Fibroblast of the aortic adventitia (primary cell): ENCODE measurements at regions not wholly inside any gene's neighbourhood (a gene's known extent, or its start where the extent isn't known, plus 50 kb on each side); places are given as distances from the start of the nearest gene placed in this dataset.

Source experiments
- DNase-seq: peaks from one replicate; pipeline ENCODE4 v3.0.0-alpha.2; 2010; ENCODE audit warnings: low read depth
- H3K4me3 ChIP-seq: 2 replicates; pipeline ENCODE4 v1.5.1; 2011; ENCODE audit warnings: low read depth, mild to moderate bottlenecking, control low read depth, low read length, moderate library complexity
- TF ChIP-seq, protein P1 (sequence below): IDR thresholded peaks from 2 replicates; pipeline ENCODE4 v1.5.1; 2011; ENCODE audit warnings: mild to moderate bottlenecking, low read length, control low read depth, inconsistent platforms; ENCODE audit not compliant: insufficient read depth

DNA sequence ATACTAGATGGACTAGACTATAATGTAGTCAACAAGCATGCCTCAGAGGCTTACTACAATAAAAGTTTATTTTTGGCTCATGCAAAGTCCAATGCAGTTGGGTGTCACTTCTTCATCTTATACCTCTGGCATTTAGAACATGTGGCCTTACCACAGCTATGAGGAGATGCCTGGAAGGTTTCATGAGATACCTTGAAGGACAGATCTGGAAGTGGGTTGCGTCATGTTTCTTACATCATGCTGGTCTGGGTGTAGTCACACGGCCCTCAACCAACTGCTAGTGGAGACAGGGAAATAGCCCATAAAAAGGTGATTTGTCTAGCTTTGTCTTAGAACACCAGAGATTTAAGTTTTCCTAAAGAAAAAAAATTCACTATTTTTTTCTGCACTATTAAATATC, 91.7 kb upstream of the MMADHC start:
- peak; percentile 68 for DNase-seq
- TF ChIP-seq, protein P1, sequence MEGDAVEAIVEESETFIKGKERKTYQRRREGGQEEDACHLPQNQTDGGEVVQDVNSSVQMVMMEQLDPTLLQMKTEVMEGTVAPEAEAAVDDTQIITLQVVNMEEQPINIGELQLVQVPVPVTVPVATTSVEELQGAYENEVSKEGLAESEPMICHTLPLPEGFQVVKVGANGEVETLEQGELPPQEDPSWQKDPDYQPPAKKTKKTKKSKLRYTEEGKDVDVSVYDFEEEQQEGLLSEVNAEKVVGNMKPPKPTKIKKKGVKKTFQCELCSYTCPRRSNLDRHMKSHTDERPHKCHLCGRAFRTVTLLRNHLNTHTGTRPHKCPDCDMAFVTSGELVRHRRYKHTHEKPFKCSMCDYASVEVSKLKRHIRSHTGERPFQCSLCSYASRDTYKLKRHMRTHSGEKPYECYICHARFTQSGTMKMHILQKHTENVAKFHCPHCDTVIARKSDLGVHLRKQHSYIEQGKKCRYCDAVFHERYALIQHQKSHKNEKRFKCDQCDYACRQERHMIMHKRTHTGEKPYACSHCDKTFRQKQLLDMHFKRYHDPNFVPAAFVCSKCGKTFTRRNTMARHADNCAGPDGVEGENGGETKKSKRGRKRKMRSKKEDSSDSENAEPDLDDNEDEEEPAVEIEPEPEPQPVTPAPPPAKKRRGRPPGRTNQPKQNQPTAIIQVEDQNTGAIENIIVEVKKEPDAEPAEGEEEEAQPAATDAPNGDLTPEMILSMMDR: no peak
- H3K4me3 ChIP-seq: no peak overlapping the region

DNA sequence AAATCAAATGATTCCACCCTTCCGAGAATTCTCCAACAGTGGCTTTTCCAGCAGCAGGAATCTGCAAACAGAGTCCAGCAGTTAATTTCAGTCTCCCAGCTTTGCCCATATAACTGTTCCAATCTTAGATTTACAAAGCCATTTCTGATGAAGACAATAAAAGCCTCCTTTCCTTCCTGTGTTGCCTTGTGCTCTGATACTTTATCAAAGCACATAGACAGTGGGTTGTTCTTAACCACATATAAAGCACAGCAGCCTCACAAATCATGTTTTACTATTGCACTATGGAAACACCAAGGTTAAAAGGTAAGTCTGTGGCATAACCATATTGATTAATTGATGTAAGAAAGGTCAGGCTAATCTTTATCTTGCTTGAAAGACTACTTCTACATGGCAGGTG, 89.8 kb upstream of the MMADHC start:
- TF ChIP-seq, protein P1: no peak
- DNase-seq: no peak
- H3K4me3 ChIP-seq: no peak overlapping the region

DNA sequence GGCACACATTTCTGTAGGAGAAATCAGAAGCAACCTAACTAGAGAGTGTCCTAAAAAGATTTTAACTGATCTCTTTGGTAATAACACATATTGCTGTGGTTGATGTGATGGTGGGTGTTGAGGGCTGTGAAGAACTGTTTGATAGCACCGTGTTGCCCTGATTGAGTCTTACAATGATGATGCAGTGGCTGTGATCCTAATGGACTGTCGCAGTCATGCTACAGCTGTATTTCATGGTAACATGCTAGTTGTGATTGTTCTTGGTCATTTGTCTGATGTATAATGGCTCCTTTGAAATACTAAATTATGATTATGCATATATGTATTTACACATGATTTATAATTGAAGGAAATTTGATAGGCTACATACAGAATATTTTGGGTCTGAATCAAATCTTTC, 82.5 kb upstream of the MMADHC start:
- TF ChIP-seq, protein P1: no peak
- DNase-seq: no peak
- no peak overlapping the region for H3K4me3 ChIP-seq

- no peak overlapping the region for H3K4me3 ChIP-seq
- TF ChIP-seq, protein P1: no peak
- DNase-seq: no peak
These were observed 79.3 kb upstream of the MMADHC start for GRCh38 chr2:149666809-149667320.

DNA sequence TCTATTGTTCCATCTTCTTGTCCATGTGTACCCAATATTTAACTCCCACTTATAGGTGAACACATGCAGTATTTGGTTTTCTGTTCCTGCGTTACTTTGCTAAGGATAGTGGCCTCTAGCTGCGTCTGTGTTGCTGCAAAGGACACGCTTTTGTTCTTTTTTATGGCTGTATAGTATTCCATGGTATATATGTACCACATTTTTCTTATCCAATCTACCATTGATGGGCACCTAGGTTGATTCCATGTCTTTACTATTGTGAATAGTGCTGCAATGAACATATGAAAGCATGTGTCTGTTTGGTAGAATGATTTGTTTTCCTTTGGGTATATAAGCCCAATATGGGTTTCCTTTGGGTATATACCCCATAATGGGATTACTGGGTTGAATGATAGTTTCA, 77.3 kb upstream of the MMADHC start:
- TF ChIP-seq, protein P1: no peak
- H3K4me3 ChIP-seq: no peak overlapping the region
- no peak for DNase-seq

- TF ChIP-seq, protein P1: no peak
These were observed 75.0 kb upstream of the MMADHC start for GRCh38 chr2:149662556-149662955.

GRCh38 chr2:149661844-149662243, 74.3 kb upstream of the MMADHC start:
- peak; percentile 87 for DNase-seq
- H3K4me3 ChIP-seq: no peak overlapping the region
- TF ChIP-seq, protein P1: no peak

More at GRCh38 chr2:149662556-149662955, 75.0 kb upstream of the MMADHC start:
- no peak for DNase-seq
- H3K4me3 ChIP-seq: no peak overlapping the region
